ENCODE measurements at regions not wholly inside any gene's neighbourhood (a gene's known extent, or its start where the extent isn't known, plus 50 kb on each side); places are given as distances from the start of the nearest gene placed in this dataset.

GRCh38 chr5:3904584-3904983, 309.0 kb downstream of the IRX1 start:
- ChIA-PET CTCF (no interaction called here), POLR2A (no interaction called here)
- no peak for TF ChIP-seq CTCF (IDR thresholded peaks at IDR 0.05)
- DNase-seq = no peak
- Mint-ChIP-seq H3K4me1 (no peaks in the 10 kb centered on the region), H3K27ac (no peak overlapping the region), H3K36me3 (ENCODE audit: low read depth) (no peaks in the 10 kb centered on the region), H3K4me3 (no peak overlapping the region), H3K9me3 (peaks cover 2% of the 10 kb centered on the region), H3K27me3 (no peaks in the 10 kb centered on the region)
- intact Hi-C loops (cut with micrococcal nuclease) = no loop called here
- ATAC-seq (ENCODE audit: low read depth) = no peak

- Mint-ChIP-seq H3K9me3 (peaks cover 2% of the 10 kb centered on the region), H3K36me3 (ENCODE audit: low read depth) (no peaks in the 10 kb centered on the region), H3K27me3 (no peaks in the 10 kb centered on the region), H3K27ac (no peak overlapping the region), H3K4me1 (no peaks in the 10 kb centered on the region), H3K4me3 (no peak overlapping the region)
- intact Hi-C loops (cut with micrococcal nuclease) = no loop called here
- no peak for TF ChIP-seq CTCF (IDR thresholded peaks at IDR 0.05)
- no peak for DNase-seq
- ChIA-PET CTCF (no interaction called here), POLR2A (no interaction called here)
- no peak for ATAC-seq (ENCODE audit: low read depth)
Observed at GRCh38 chr5:3905031-3905430, 309.4 kb downstream of the IRX1 start.

GRCh38 chr5:3905521-3905920, 309.9 kb downstream of the IRX1 start:
- POLR2A ChIA-PET = no interaction called here
- Mint-ChIP-seq H3K4me1 (no peaks in the 10 kb centered on the region), H3K36me3 (ENCODE audit: low read depth) (no peaks in the 10 kb centered on the region), H3K4me3 (no peak overlapping the region), H3K9me3 (peaks cover 2% of the 10 kb centered on the region), H3K27me3 (no peaks in the 10 kb centered on the region), H3K27ac (no peak overlapping the region)
- ATAC-seq (ENCODE audit: low read depth) (no peak), DNase-seq (no peak)
- intact Hi-C loops (cut with micrococcal nuclease) = no loop called here
- CTCF ChIA-PET = no interaction called here
- TF ChIP-seq CTCF (IDR thresholded peaks at IDR 0.05) = no peak

- Mint-ChIP-seq H3K4me3 (no peak overlapping the region), H3K27me3 (no peaks in the 10 kb centered on the region), H3K27ac (no peak overlapping the region), H3K9me3 (no peaks in the 10 kb centered on the region), H3K36me3 (ENCODE audit: low read depth) (no peaks in the 10 kb centered on the region), H3K4me1 (no peaks in the 10 kb centered on the region)
- ATAC-seq (ENCODE audit: low read depth) (no peak), DNase-seq (no peak)
- ChIA-PET POLR2A (no interaction called here), CTCF (no interaction called here)
- intact Hi-C loops (cut with micrococcal nuclease) = no loop called here
- no peak for TF ChIP-seq CTCF (IDR thresholded peaks at IDR 0.05)
Observed at GRCh38 chr5:3911111-3911510, 315.5 kb downstream of the IRX1 start.

- intact Hi-C loops (cut with micrococcal nuclease) = no loop called here
- ChIA-PET POLR2A (no interaction called here), CTCF (no interaction called here)
- Mint-ChIP-seq H3K36me3 (ENCODE audit: low read depth) (no peaks in the 10 kb centered on the region), H3K27ac (no peak overlapping the region), H3K9me3 (no peaks in the 10 kb centered on the region), H3K27me3 (no peaks in the 10 kb centered on the region), H3K4me3 (no peak overlapping the region), H3K4me1 (no peaks in the 10 kb centered on the region)
- ATAC-seq (ENCODE audit: low read depth) (no peak), DNase-seq (no peak)
- TF ChIP-seq CTCF (IDR thresholded peaks at IDR 0.05) = no peak
Observed at GRCh38 chr5:3911773-3912172, 316.1 kb downstream of the IRX1 start.

Measured in activated B cell treated with CpG ODN at 0.5 μM for 24 hours (primary cell).